OCI-LY7 (cell line): ENCODE measurements at regions not wholly inside any gene's neighbourhood (a gene's known extent, or its start where the extent isn't known, plus 50 kb on each side); places are given as distances from the start of the nearest gene placed in this dataset.

Experiments used
- BruUV-seq: library from RNA; stranded (reverse); fragments of 400-500 nt; replicated peaks from 2 replicates; lab custom pipeline; 2021; lab: Mats Ljungman, UMichigan
- CTCF ChIA-PET: fragments of 300-600 bp; sonication (Branson Sonifier 250); formaldehyde crosslinking; loops from one replicate; lab custom pipeline; 2022; ENCODE audit warnings: antibody characterized with exemption; ENCODE audit not compliant: unreplicated experiment; lab: Charles Lee
- POLR2A ChIA-PET: fragments of 300-600 bp; sonication (Branson Sonifier 250); formaldehyde crosslinking; loops from one replicate; lab custom pipeline; 2022; ENCODE audit warnings: antibody characterized with exemption; lab: Charles Lee
- DNase-seq: peaks from one replicate; pipeline ENCODE4 v3.0.0-alpha.2; 2015; ENCODE audit warnings: low spot score
- H2AFZ ChIP-seq: fragments of 200-600 bp; sonication (generic), shearing (Covaris generic); 2 replicates; pipeline ENCODE4 v1.6.1; 2014; ENCODE audit warnings: mild to moderate bottlenecking, antibody characterized with exemption, low read length, moderate library complexity
- H3K27ac ChIP-seq: fragments of 200-600 bp; sonication (generic); 2 replicates; pipeline ENCODE4 v1.5.1; 2014; ENCODE audit warnings: mixed run types, low read depth, mild to moderate bottlenecking, moderate library complexity, low read length, inconsistent platforms; ENCODE audit not compliant: poor library complexity, severe bottlenecking
- H3K36me3 ChIP-seq: fragments of 200-600 bp; sonication (generic); 2 replicates; pipeline ENCODE4 v1.6.1; 2014; ENCODE audit warnings: mild to moderate bottlenecking, antibody characterized with exemption, low read length, moderate library complexity, mixed read lengths; ENCODE audit not compliant: insufficient read depth
- H3K4me1 ChIP-seq: fragments of 200-600 bp; sonication (generic); 2 replicates; pipeline ENCODE4 v1.5.1; 2014; ENCODE audit warnings: mild to moderate bottlenecking, low read length; ENCODE audit not compliant: insufficient read depth, poor library complexity, severe bottlenecking
- H3K4me2 ChIP-seq: fragments of 200-600 bp; sonication (generic); 2 replicates; pipeline ENCODE4 v1.6.1; 2014; ENCODE audit warnings: mild to moderate bottlenecking, low read length
- H3K4me3 ChIP-seq: fragments of 200-600 bp; sonication (generic); 2 replicates; pipeline ENCODE4 v1.5.1; 2014; ENCODE audit warnings: mild to moderate bottlenecking, low read depth, low read length; ENCODE audit not compliant: poor library complexity, severe bottlenecking
- H3K79me2 ChIP-seq: fragments of 200-600 bp; sonication (generic); 2 replicates; pipeline ENCODE4 v1.6.1; 2016; ENCODE audit warnings: low read depth, mild to moderate bottlenecking, low read length, moderate library complexity, mixed read lengths; ENCODE audit not compliant: insufficient read depth
- H3K9me2 ChIP-seq: fragments of 200-600 bp; sonication (generic); 2 replicates; pipeline ENCODE4 v1.6.1; 2016; ENCODE audit warnings: mild to moderate bottlenecking, low read length, mixed read lengths; ENCODE audit not compliant: insufficient read depth
- H3K9me3 ChIP-seq: fragments of 200-600 bp; sonication (generic); 2 replicates; pipeline ENCODE4 v1.6.1; 2014; ENCODE audit warnings: mild to moderate bottlenecking, mixed run types, low read length, mixed read lengths
- H4K20me1 ChIP-seq: fragments of 200-600 bp; sonication (generic); 2 replicates; pipeline ENCODE4 v1.6.1; 2014; ENCODE audit warnings: mild to moderate bottlenecking, antibody characterized with exemption, low read length, moderate library complexity, mixed read lengths; ENCODE audit not compliant: insufficient read depth
- CTCF ChIP-seq: fragments of 200-600 bp; sonication (generic); conservative IDR thresholded peaks from 2 replicates; pipeline ENCODE4 v1.5.1; 2014; ENCODE audit warnings: mild to moderate bottlenecking, antibody characterized with exemption, low read length, moderate library complexity, mixed read lengths
- EZH2phosphoT487 ChIP-seq: fragments of 200-600 bp; sonication (generic); IDR thresholded peaks from 2 replicates; pipeline ENCODE4 v1.6.1; 2018; ENCODE audit warnings: low read depth, borderline replicate concordance, mild to moderate bottlenecking, mixed run types, antibody characterized with exemption, low read length, moderate library complexity, mixed read lengths
- intact Hi-C: fragments of 100-400 bp; cut with micrococcal nuclease; formaldehyde crosslinking; loops from one replicate; pipeline ENCODE4 v1.10.0; 2022; ENCODE audit not compliant: unreplicated experiment

DNA sequence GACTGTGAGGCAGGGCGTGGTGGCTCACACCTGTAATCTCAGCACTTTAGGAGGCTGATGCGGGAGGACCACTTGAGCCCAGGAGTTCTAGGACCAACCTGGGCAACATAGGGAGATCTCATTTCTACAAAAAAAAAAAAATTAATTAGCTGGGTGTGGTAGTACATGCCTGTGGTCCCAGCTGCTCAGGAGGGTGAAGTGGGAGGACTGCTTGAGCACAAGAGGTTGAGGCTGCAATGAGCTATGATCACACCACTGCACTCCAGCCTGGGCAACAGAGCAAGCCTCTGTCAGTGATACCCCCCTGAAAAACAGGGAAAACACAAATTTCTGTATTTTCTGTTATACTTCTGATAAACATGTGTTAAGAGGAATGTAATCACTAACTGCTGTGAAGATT is 57.8 kb upstream of the ARHGAP32 start:
- H3K9me2 ChIP-seq: no peaks in the 10 kb centered on the region
- no peaks in the 10 kb centered on the region for H3K36me3 ChIP-seq
- no peak overlapping the region for H3K4me3 ChIP-seq
- H2AFZ ChIP-seq: no peak overlapping the region
- intact Hi-C loops: no loop called here
- H3K4me1 ChIP-seq: no peaks in the 10 kb centered on the region
- no peak for DNase-seq
- H3K9me3 ChIP-seq: no peaks in the 10 kb centered on the region
- H3K4me2 ChIP-seq: no peak overlapping the region
- H4K20me1 ChIP-seq: no peaks in the 10 kb centered on the region
- no peak for TF ChIP-seq CTCF
- TF ChIP-seq EZH2phosphoT487: no peak
- POLR2A ChIA-PET: interaction anchor here (0.6 kb wide), 1 partner anchor 10 kb away, joined by 3 read pairs; no protein-coding TSS in a partner anchor
- H3K27ac ChIP-seq: no peak overlapping the region
- H3K79me2 ChIP-seq: no peaks in the 10 kb centered on the region
- CTCF ChIA-PET: no interaction called here
- no TSS peak for BruUV-seq

DNA sequence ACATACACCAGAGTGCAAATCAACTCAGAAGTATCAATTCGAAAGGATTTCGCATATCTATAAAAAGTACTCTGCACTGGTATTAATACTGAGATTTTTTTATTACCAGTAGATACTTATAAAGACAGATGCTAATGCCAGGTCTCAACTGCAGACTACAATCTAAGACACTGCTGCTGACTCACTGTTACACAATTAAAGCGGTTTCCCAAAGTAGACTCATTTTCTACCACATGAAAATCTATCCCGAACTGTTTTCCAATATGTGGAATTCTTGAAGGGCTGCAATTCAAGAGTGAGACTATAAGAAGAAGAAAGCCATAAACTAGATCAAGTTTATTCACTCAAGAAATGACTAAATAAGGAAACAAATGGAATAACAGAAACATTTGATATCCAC is 57.2 kb upstream of the ARHGAP32 start:
- BruUV-seq: no TSS peak
- CTCF ChIA-PET: no interaction called here
- H3K27ac ChIP-seq: no peak overlapping the region
- no peak overlapping the region for H2AFZ ChIP-seq
- intact Hi-C loops: no loop called here
- no peaks in the 10 kb centered on the region for H3K36me3 ChIP-seq
- no peaks in the 10 kb centered on the region for H4K20me1 ChIP-seq
- no peak overlapping the region for H3K4me3 ChIP-seq
- TF ChIP-seq EZH2phosphoT487 (no peak), CTCF (no peak)
- no peaks in the 10 kb centered on the region for H3K4me1 ChIP-seq
- H3K4me2 ChIP-seq: no peak overlapping the region
- no peaks in the 10 kb centered on the region for H3K9me3 ChIP-seq
- H3K9me2 ChIP-seq: no peaks in the 10 kb centered on the region
- POLR2A ChIA-PET: no interaction called here
- DNase-seq: no peak
- H3K79me2 ChIP-seq: no peaks in the 10 kb centered on the region

DNA sequence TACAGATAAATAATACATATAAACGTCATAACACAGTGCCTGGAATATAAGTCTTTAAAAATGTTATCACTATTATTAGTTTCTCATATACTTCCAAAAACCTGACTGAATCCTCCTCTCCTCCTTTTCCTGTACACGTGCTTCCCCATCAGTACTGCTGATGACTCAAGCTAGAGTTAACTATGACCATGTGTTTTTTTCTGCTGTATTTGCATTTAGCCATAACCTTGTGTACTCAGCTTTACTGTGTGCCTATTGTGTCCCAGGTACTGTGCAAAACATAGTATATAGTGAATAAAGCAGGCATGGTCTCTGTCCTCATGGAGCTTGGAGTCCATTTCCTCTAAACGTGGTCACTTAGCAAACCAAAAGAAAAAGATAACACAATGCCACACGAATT is 56.5 kb upstream of the ARHGAP32 start:
- ChIA-PET POLR2A (interaction anchor here (0.8 kb wide), 1 partner anchor 231 kb away, joined by 3 read pairs; no protein-coding TSS in a partner anchor), CTCF (no interaction called here)
- DNase-seq: no peak
- Histone ChIP-seq H3K4me2 (no peak overlapping the region), H3K9me3 (no peaks in the 10 kb centered on the region), H3K4me3 (no peak overlapping the region), H3K27ac (no peak overlapping the region), H3K4me1 (no peaks in the 10 kb centered on the region), H3K79me2 (no peaks in the 10 kb centered on the region), H4K20me1 (no peaks in the 10 kb centered on the region), H2AFZ (no peak overlapping the region), H3K9me2 (no peaks in the 10 kb centered on the region), H3K36me3 (no peaks in the 10 kb centered on the region)
- no TSS peak for BruUV-seq
- intact Hi-C loops: no loop called here
- no peak for TF ChIP-seq CTCF
- TF ChIP-seq EZH2phosphoT487: no peak
